ENCODE measurements at regions not wholly inside any gene's neighbourhood (a gene's known extent, or its start where the extent isn't known, plus 50 kb on each side); places are given as distances from the start of the nearest gene placed in this dataset.

GRCh38 chr3:67790043-67790442 is 135.6 kb upstream of the SUCLG2 start:
- peak; percentile 29 for DNase-seq (ENCODE audit: low read depth)

- DNase-seq (ENCODE audit: low read depth), result no peak
These were observed 134.0 kb upstream of the SUCLG2 start for GRCh38 chr3:67788396-67788795.

- no peak for DNase-seq (ENCODE audit: low read depth)
These were observed 129.2 kb upstream of the SUCLG2 start for GRCh38 chr3:67783281-67784250.

GRCh38 chr3:67781871-67782270 is 127.5 kb upstream of the SUCLG2 start:
- no peak for DNase-seq (ENCODE audit: low read depth)

GRCh38 chr3:67781218-67781617 is 126.8 kb upstream of the SUCLG2 start:
- no peak for DNase-seq (ENCODE audit: low read depth)

GRCh38 chr3:67774676-67775075 is 120.3 kb upstream of the SUCLG2 start:
- DNase-seq (ENCODE audit: low read depth), result no peak

GRCh38 chr3:67765575-67765974 is 111.2 kb upstream of the SUCLG2 start:
- no peak for DNase-seq (ENCODE audit: low read depth)

- no peak for DNase-seq (ENCODE audit: low read depth)
These were observed 90.9 kb upstream of the SUCLG2 start for GRCh38 chr3:67745296-67745695.

GRCh38 chr3:67744699-67745098 is 90.3 kb upstream of the SUCLG2 start:
- DNase-seq (ENCODE audit: low read depth), result no peak

- DNase-seq (ENCODE audit: low read depth), result no peak
These were observed 85.4 kb upstream of the SUCLG2 start for GRCh38 chr3:67739851-67740250.

- DNase-seq (ENCODE audit: low read depth), result no peak
These were observed 83.8 kb upstream of the SUCLG2 start for GRCh38 chr3:67737906-67738865.

- no peak for DNase-seq (ENCODE audit: low read depth)
These were observed 82.7 kb upstream of the SUCLG2 start for GRCh38 chr3:67737140-67737539.

GRCh38 chr3:67733269-67733950 is 79.0 kb upstream of the SUCLG2 start:
- DNase-seq (ENCODE audit: low read depth), result no peak

GRCh38 chr3:67724434-67724833 is 70.0 kb upstream of the SUCLG2 start:
- DNase-seq (ENCODE audit: low read depth), result no peak

- no peak for DNase-seq (ENCODE audit: low read depth)
These were observed 69.5 kb upstream of the SUCLG2 start for GRCh38 chr3:67723863-67724262.

- DNase-seq (ENCODE audit: low read depth), result no peak
These were observed 64.9 kb upstream of the SUCLG2 start for GRCh38 chr3:67719333-67719732.

- DNase-seq (ENCODE audit: low read depth), result no peak
These were observed 61.6 kb upstream of the SUCLG2 start for GRCh38 chr3:67715971-67716370.

- DNase-seq (ENCODE audit: low read depth), result no peak
These were observed 59.5 kb upstream of the SUCLG2 start for GRCh38 chr3:67713764-67714469.

- no peak for DNase-seq (ENCODE audit: low read depth)
These were observed 57.8 kb upstream of the SUCLG2 start for GRCh38 chr3:67712259-67712658.

GRCh38 chr3:67710396-67710795 is 56.0 kb upstream of the SUCLG2 start:
- DNase-seq (ENCODE audit: low read depth), result no peak

GRCh38 chr3:67706934-67707333 is 52.5 kb upstream of the SUCLG2 start:
- DNase-seq (ENCODE audit: low read depth), result no peak

All from fibroblast of the conjunctiva (primary cell).